Astrocyte of the spinal cord (primary cell): ENCODE measurements at regions not wholly inside any gene's neighbourhood (a gene's known extent, or its start where the extent isn't known, plus 50 kb on each side); places are given as distances from the start of the nearest gene placed in this dataset.
"Not testable (repeated sequence)": the region's sequence is repeated elsewhere in the genome, so short reads cannot be mapped to it uniquely, and the experiment has no call there.

Experiments used
- DNase-seq: peaks from one replicate; pipeline ENCODE4 v3.0.0; 2011; ENCODE audit warnings: low read depth, low spot score
- H3K4me3 ChIP-seq: 2 replicates; pipeline ENCODE4 v1.5.1; 2011; ENCODE audit warnings: low read depth, mild to moderate bottlenecking, low read length, moderate library complexity
- in situ Hi-C: cut with HindIII; loops from 2 replicates; pipeline ENCODE4 v1.10.0; 2017; ENCODE audit warnings: low sequenced_read_pairs
- TF ChIP-seq, protein P1 (sequence below): IDR thresholded peaks from 2 replicates; pipeline ENCODE4 v1.5.1; 2012; ENCODE audit warnings: low read depth, mild to moderate bottlenecking, low read length, inconsistent platforms

DNA sequence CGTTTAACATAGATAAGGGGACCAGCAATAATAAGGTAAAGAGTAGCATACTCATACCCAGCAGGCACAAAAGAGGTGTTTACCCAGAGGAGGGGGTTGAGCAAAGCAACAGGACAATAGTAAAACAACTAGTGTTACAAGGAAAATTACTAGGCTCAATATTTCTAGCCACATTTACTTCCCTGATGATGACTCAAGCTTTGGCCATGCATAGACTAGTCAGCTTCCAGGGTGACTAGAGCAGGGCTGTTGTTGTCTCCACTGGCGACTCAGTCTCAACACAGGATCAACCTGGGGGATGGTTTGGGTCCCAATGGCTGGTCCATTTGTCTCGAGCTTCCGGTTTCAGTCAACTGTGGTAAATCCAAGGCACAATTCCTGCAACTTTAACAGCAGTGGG, 217.7 kb upstream of the KCND2 start:
- H3K4me3 ChIP-seq = no peak overlapping the region
- peak; percentile 64 for DNase-seq
- in situ Hi-C loops = no loop called here
- TF ChIP-seq, protein P1, sequence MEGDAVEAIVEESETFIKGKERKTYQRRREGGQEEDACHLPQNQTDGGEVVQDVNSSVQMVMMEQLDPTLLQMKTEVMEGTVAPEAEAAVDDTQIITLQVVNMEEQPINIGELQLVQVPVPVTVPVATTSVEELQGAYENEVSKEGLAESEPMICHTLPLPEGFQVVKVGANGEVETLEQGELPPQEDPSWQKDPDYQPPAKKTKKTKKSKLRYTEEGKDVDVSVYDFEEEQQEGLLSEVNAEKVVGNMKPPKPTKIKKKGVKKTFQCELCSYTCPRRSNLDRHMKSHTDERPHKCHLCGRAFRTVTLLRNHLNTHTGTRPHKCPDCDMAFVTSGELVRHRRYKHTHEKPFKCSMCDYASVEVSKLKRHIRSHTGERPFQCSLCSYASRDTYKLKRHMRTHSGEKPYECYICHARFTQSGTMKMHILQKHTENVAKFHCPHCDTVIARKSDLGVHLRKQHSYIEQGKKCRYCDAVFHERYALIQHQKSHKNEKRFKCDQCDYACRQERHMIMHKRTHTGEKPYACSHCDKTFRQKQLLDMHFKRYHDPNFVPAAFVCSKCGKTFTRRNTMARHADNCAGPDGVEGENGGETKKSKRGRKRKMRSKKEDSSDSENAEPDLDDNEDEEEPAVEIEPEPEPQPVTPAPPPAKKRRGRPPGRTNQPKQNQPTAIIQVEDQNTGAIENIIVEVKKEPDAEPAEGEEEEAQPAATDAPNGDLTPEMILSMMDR = no peak

- no peak for DNase-seq
- TF ChIP-seq, protein P1 = no peak
- H3K4me3 ChIP-seq = no peak overlapping the region
- in situ Hi-C loops = no loop called here
These were observed 216.7 kb upstream of the KCND2 start for GRCh38 chr7:120056227-120056626.

GRCh38 chr7:120059641-120060040, 213.3 kb upstream of the KCND2 start:
- DNase-seq = no peak
- TF ChIP-seq, protein P1 = no peak
- in situ Hi-C loops = no loop called here
- H3K4me3 ChIP-seq = no peak overlapping the region

- TF ChIP-seq, protein P1 = no peak
- in situ Hi-C loops = no loop called here
- DNase-seq = no peak
- no peak overlapping the region for H3K4me3 ChIP-seq
These were observed 212.7 kb upstream of the KCND2 start for GRCh38 chr7:120060281-120060680.

GRCh38 chr7:120060875-120061274, 212.1 kb upstream of the KCND2 start:
- in situ Hi-C loops = no loop called here
- TF ChIP-seq, protein P1 = no peak
- no peak for DNase-seq
- H3K4me3 ChIP-seq = no peak overlapping the region

- no peak overlapping the region for H3K4me3 ChIP-seq
- TF ChIP-seq, protein P1 = no peak
- peak; percentile 13 for DNase-seq
- in situ Hi-C loops = no loop called here
These were observed 208.4 kb upstream of the KCND2 start for GRCh38 chr7:120064565-120064964.

GRCh38 chr7:120066898-120067297, 206.1 kb upstream of the KCND2 start:
- in situ Hi-C loops, H3K4me3 ChIP-seq, DNase-seq: not testable (repeated sequence)
